SU-DHL-6 (cell line): ENCODE measurements at regions not wholly inside any gene's neighbourhood (a gene's known extent, or its start where the extent isn't known, plus 50 kb on each side); places are given as distances from the start of the nearest gene placed in this dataset.

Experiments
- CTCF ChIP-seq: fragments of 200-600 bp; sonication (generic); IDR thresholded peaks from one replicate; pipeline ENCODE4 v1.5.1; 2017; ENCODE audit warnings: antibody characterized with exemption, mild to moderate bottlenecking, low read length, moderate library complexity; ENCODE audit not compliant: insufficient read depth, poor library complexity, severe bottlenecking
- EZH2phosphoT487 ChIP-seq: fragments of 200-600 bp; sonication (generic), shearing (Covaris generic); conservative IDR thresholded peaks from 2 replicates; pipeline ENCODE4 v1.6.1; 2018; ENCODE audit warnings: mild to moderate bottlenecking, antibody characterized with exemption, low read length, moderate library complexity, mixed read lengths

DNA sequence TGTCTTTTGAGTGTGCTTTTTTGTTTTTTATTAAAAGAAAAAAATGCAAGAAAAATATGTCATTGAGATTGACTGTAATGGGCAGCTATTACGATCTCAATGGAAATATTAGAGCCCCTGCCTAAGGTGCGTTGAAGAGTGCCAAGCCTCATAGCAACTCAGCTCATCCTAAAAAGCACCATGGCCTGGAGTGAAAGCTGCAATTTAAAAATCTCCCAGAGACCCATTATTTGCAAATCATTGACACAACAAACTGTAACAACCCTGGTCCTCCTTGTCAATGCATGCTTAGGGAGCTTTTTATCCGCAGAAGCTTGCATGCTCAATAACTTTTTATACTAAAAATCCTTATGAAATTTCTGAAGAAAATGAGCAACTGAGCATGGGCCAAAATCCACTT is 954.5 kb downstream of the ADGRL2 start:
- TF ChIP-seq CTCF (no peak), EZH2phosphoT487 (no peak)
